ENCODE measurements at regions not wholly inside any gene's neighbourhood (a gene's known extent, or its start where the extent isn't known, plus 50 kb on each side); places are given as distances from the start of the nearest gene placed in this dataset.

DNA sequence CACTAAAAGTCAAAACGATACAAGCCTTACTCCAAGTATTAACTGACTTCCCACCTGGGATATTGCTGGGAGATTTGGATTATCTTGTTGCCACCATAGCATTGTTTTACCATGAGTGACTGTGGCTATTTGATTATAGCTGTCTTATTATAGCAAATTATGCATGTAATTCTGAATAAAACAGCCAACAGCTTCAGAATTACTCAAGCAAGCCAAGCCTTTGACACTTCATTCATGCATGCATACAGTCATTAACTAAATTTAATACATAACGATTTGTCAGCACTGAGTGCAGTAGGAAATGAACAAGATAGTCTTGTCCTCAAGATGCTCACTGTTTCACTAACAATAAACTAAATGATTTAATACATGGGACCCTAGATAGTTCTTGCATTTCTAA, 133.0 kb upstream of the FRMD6 start:
- TF ChIP-seq EZH2phosphoT487 (IDR thresholded peaks at IDR 0.05; ENCODE audit: insufficient read depth, low read depth) (no peak), EZH2 (IDR thresholded peaks at IDR 0.05; ENCODE audit: insufficient read depth, poor library complexity, severe bottlenecking) (no peak)
